ENCODE measurements at regions not wholly inside any gene's neighbourhood (a gene's known extent, or its start where the extent isn't known, plus 50 kb on each side); places are given as distances from the start of the nearest gene placed in this dataset.

- Histone ChIP-seq H3K4me3 (ENCODE audit: low read depth in 1 of 2, low read length in 2 of 2) (no peak overlapping the region), H3K9me3 (ENCODE audit: control insufficient read depth in 2 of 2, insufficient read depth in 1 of 2, low read depth in 1 of 2, low read length in 1 of 2) (no peaks in the 10 kb centered on the region), H3K36me3 (ENCODE audit: control insufficient read depth in 2 of 2, insufficient read depth in 2 of 2, low read length in 1 of 2) (no peaks in the 10 kb centered on the region), H3K27ac (ENCODE audit: low read depth in 2 of 2, low read length in 1 of 2) (no peak overlapping the region), H3K27me3 (ENCODE audit: control insufficient read depth in 1 of 2, insufficient read depth in 2 of 2, low read length in 2 of 2) (no peaks in the 10 kb centered on the region), H3K4me1 (ENCODE audit: control insufficient read depth in 2 of 2, insufficient read depth in 2 of 2, low read length in 1 of 2) (no peaks in the 10 kb centered on the region)
- WGBS, 2 donors: 76 to 77% methylated on average over 4 of the region's 4 CpGs
These were observed 283.8 kb upstream of the TMEM161B start for GRCh38 chr5:88552426-88552825.

GRCh38 chr5:88551724-88552345, 283.2 kb upstream of the TMEM161B start:
- Histone ChIP-seq H3K4me1 (ENCODE audit: control insufficient read depth in 2 of 2, insufficient read depth in 2 of 2, low read length in 1 of 2) (no peaks in the 10 kb centered on the region), H3K27ac (ENCODE audit: low read depth in 2 of 2, low read length in 1 of 2) (no peak overlapping the region), H3K4me3 (ENCODE audit: low read depth in 1 of 2, low read length in 2 of 2) (no peak overlapping the region), H3K27me3 (ENCODE audit: control insufficient read depth in 1 of 2, insufficient read depth in 2 of 2, low read length in 2 of 2) (no peaks in the 10 kb centered on the region), H3K36me3 (ENCODE audit: control insufficient read depth in 2 of 2, insufficient read depth in 2 of 2, low read length in 1 of 2) (no peaks in the 10 kb centered on the region), H3K9me3 (ENCODE audit: control insufficient read depth in 2 of 2, insufficient read depth in 1 of 2, low read depth in 1 of 2, low read length in 1 of 2) (no peaks in the 10 kb centered on the region)
- 39 to 42% methylated on average over 10 of the region's 10 CpGs for WGBS, 2 donors

GRCh38 chr5:88550736-88551135, 282.1 kb upstream of the TMEM161B start:
- Histone ChIP-seq H3K27ac (ENCODE audit: low read depth in 2 of 2, low read length in 1 of 2) (no peak overlapping the region), H3K36me3 (ENCODE audit: control insufficient read depth in 2 of 2, insufficient read depth in 2 of 2, low read length in 1 of 2) (no peaks in the 10 kb centered on the region), H3K27me3 (ENCODE audit: control insufficient read depth in 1 of 2, insufficient read depth in 2 of 2, low read length in 2 of 2) (no peaks in the 10 kb centered on the region), H3K4me3 (ENCODE audit: low read depth in 1 of 2, low read length in 2 of 2) (no peak overlapping the region), H3K9me3 (ENCODE audit: control insufficient read depth in 2 of 2, insufficient read depth in 1 of 2, low read depth in 1 of 2, low read length in 1 of 2) (no peaks in the 10 kb centered on the region), H3K4me1 (ENCODE audit: control insufficient read depth in 2 of 2, insufficient read depth in 2 of 2, low read length in 1 of 2) (no peaks in the 10 kb centered on the region)

GRCh38 chr5:88548136-88548805, 279.6 kb upstream of the TMEM161B start:
- H3K9me3 ChIP-seq (ENCODE audit: control insufficient read depth in 2 of 2, insufficient read depth in 1 of 2, low read depth in 1 of 2, low read length in 1 of 2): no peaks in the 10 kb centered on the region
- no peaks in the 10 kb centered on the region for H3K27me3 ChIP-seq (ENCODE audit: control insufficient read depth in 1 of 2, insufficient read depth in 2 of 2, low read length in 2 of 2)
- H3K4me1 ChIP-seq (ENCODE audit: control insufficient read depth in 2 of 2, insufficient read depth in 2 of 2, low read length in 1 of 2): no peaks in the 10 kb centered on the region
- no peak overlapping the region for H3K4me3 ChIP-seq (ENCODE audit: low read depth in 1 of 2, low read length in 2 of 2)
- WGBS, 2 donors: 75 to 77% methylated on average over 4 of the region's 4 CpGs
- H3K27ac ChIP-seq (ENCODE audit: low read depth in 2 of 2, low read length in 1 of 2): no peak overlapping the region
- no peaks in the 10 kb centered on the region for H3K36me3 ChIP-seq (ENCODE audit: control insufficient read depth in 2 of 2, insufficient read depth in 2 of 2, low read length in 1 of 2)

GRCh38 chr5:88545338-88545737, 276.7 kb upstream of the TMEM161B start:
- Histone ChIP-seq H3K27me3 (ENCODE audit: control insufficient read depth in 1 of 2, insufficient read depth in 2 of 2, low read length in 2 of 2) (no peaks in the 10 kb centered on the region), H3K9me3 (ENCODE audit: control insufficient read depth in 2 of 2, insufficient read depth in 1 of 2, low read depth in 1 of 2, low read length in 1 of 2) (no peaks in the 10 kb centered on the region), H3K36me3 (ENCODE audit: control insufficient read depth in 2 of 2, insufficient read depth in 2 of 2, low read length in 1 of 2) (no peaks in the 10 kb centered on the region), H3K4me1 (ENCODE audit: control insufficient read depth in 2 of 2, insufficient read depth in 2 of 2, low read length in 1 of 2) (no peaks in the 10 kb centered on the region), H3K4me3 (ENCODE audit: low read depth in 1 of 2, low read length in 2 of 2) (no peak overlapping the region), H3K27ac (ENCODE audit: low read depth in 2 of 2, low read length in 1 of 2) (no peak overlapping the region)

DNA sequence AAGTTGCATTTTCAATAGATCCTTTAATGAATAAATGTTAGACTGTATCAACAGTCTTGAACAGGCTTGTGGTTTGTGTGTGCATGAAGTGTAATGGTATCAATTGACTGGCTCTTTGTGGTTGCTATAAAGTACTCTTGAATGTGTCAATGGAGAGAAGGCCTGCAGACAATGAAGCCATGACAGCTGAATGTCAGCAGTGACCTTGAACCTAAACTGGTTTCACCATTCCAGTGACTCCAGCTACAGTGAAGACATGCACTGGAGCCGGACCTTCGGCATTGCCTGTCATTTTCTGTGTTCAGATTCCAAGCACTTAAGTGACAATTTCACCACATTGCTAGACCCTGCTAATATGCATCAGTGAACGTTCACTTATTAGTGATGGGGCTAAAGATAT, 276.0 kb upstream of the TMEM161B start:
- Histone ChIP-seq H3K27ac (ENCODE audit: low read depth in 2 of 2, low read length in 1 of 2) (no peak overlapping the region), H3K36me3 (ENCODE audit: control insufficient read depth in 2 of 2, insufficient read depth in 2 of 2, low read length in 1 of 2) (no peaks in the 10 kb centered on the region), H3K4me1 (ENCODE audit: control insufficient read depth in 2 of 2, insufficient read depth in 2 of 2, low read length in 1 of 2) (no peaks in the 10 kb centered on the region), H3K27me3 (ENCODE audit: control insufficient read depth in 1 of 2, insufficient read depth in 2 of 2, low read length in 2 of 2) (no peaks in the 10 kb centered on the region), H3K4me3 (ENCODE audit: low read depth in 1 of 2, low read length in 2 of 2) (no peak overlapping the region), H3K9me3 (ENCODE audit: control insufficient read depth in 2 of 2, insufficient read depth in 1 of 2, low read depth in 1 of 2, low read length in 1 of 2) (no peaks in the 10 kb centered on the region)
- WGBS, 2 donors: 84 to 86% methylated on average over 3 of the region's 3 CpGs

- WGBS, 2 donors: 51 to 64% methylated on average over 6 of the region's 6 CpGs
- H3K4me3 ChIP-seq (ENCODE audit: low read depth in 1 of 2, low read length in 2 of 2): no peak overlapping the region
- H3K27ac ChIP-seq (ENCODE audit: low read depth in 2 of 2, low read length in 1 of 2): no peak overlapping the region
These were observed 275.5 kb upstream of the TMEM161B start for GRCh38 chr5:88544136-88544645.

DNA sequence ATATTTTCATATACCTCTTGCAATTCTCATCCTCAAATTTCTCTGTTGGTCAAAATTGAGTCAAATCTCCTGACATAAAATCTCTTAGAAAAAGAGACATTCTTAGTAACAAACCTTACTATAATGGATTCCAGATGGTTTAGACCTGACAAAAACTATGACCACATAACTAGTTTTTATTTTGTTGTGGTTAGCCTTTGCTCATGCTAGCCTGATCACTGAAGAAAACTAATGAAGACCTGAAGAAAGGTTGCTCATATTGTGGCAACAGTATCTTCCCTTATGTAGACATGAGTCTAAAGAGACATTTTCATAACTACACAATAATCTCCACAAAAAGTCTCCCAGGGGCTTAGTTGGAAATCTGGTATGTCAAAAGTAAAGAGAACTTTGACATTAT, 274.1 kb upstream of the TMEM161B start:
- Histone ChIP-seq H3K27me3 (ENCODE audit: control insufficient read depth in 1 of 2, insufficient read depth in 2 of 2, low read length in 2 of 2) (no peaks in the 10 kb centered on the region), H3K4me3 (ENCODE audit: low read depth in 1 of 2, low read length in 2 of 2) (no peak overlapping the region), H3K36me3 (ENCODE audit: control insufficient read depth in 2 of 2, insufficient read depth in 2 of 2, low read length in 1 of 2) (no peaks in the 10 kb centered on the region), H3K9me3 (ENCODE audit: control insufficient read depth in 2 of 2, insufficient read depth in 1 of 2, low read depth in 1 of 2, low read length in 1 of 2) (no peaks in the 10 kb centered on the region), H3K27ac (ENCODE audit: low read depth in 2 of 2, low read length in 1 of 2) (no peak overlapping the region), H3K4me1 (ENCODE audit: control insufficient read depth in 2 of 2, insufficient read depth in 2 of 2, low read length in 1 of 2) (no peaks in the 10 kb centered on the region)

More at GRCh38 chr5:88544136-88544645, 275.5 kb upstream of the TMEM161B start:
- H3K36me3 ChIP-seq (ENCODE audit: control insufficient read depth in 2 of 2, insufficient read depth in 2 of 2, low read length in 1 of 2): no peaks in the 10 kb centered on the region
- no peaks in the 10 kb centered on the region for H3K4me1 ChIP-seq (ENCODE audit: control insufficient read depth in 2 of 2, insufficient read depth in 2 of 2, low read length in 1 of 2)
- no peaks in the 10 kb centered on the region for H3K27me3 ChIP-seq (ENCODE audit: control insufficient read depth in 1 of 2, insufficient read depth in 2 of 2, low read length in 2 of 2)
- no peaks in the 10 kb centered on the region for H3K9me3 ChIP-seq (ENCODE audit: control insufficient read depth in 2 of 2, insufficient read depth in 1 of 2, low read depth in 1 of 2, low read length in 1 of 2)

DNA sequence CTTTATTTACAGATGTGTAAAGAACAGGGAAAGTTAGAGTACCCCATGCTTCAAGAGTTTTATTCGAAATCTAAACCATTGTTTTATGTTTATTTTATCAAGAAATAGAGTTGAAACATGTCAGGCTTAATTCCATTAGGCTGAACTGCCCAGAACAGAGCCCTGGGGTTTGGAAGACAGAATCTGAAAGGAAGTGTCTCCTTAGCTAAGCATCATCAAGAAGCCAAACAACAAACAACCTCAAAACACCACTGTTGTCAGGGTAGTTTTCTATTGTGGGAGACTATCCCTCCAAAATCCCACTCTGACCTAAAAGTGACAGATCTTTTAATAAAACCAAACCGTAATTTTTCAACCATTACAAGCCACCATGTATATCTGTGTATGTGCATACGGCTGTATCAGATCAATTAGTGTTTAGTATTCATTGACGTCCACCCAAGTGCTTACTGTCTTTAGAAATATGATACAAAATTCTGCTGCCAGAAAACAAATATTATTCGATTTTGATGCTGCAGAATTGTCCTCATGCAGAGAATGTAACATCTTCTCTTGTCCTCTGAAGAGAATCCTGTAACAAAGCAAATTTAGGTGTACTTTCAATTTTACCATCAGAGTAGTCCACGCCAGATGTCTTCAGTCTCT, 271.9 kb upstream of the TMEM161B start:
- Histone ChIP-seq H3K27ac (ENCODE audit: low read depth in 2 of 2, low read length in 1 of 2) (no peak overlapping the region), H3K4me3 (ENCODE audit: low read depth in 1 of 2, low read length in 2 of 2) (no peak overlapping the region), H3K27me3 (ENCODE audit: control insufficient read depth in 1 of 2, insufficient read depth in 2 of 2, low read length in 2 of 2) (no peaks in the 10 kb centered on the region), H3K36me3 (ENCODE audit: control insufficient read depth in 2 of 2, insufficient read depth in 2 of 2, low read length in 1 of 2) (no peaks in the 10 kb centered on the region), H3K9me3 (ENCODE audit: control insufficient read depth in 2 of 2, insufficient read depth in 1 of 2, low read depth in 1 of 2, low read length in 1 of 2) (no peaks in the 10 kb centered on the region), H3K4me1 (ENCODE audit: control insufficient read depth in 2 of 2, insufficient read depth in 2 of 2, low read length in 1 of 2) (no peaks in the 10 kb centered on the region)
- 62 to 67% methylated on average over 6 of the region's 6 CpGs for WGBS, 2 donors

All from esophagus (tissue), 2 donors.